GM23338 (cell line): ENCODE measurements at regions not wholly inside any gene's neighbourhood (a gene's known extent, or its start where the extent isn't known, plus 50 kb on each side); places are given as distances from the start of the nearest gene placed in this dataset.
A peak's percentile ranks its signal among the peaks of the same experiment; 100 is the strongest.

Experiments used
- ATAC-seq: fragments of 200-7000 bp; cut with Tn5 transposase; 3 replicates; pipeline ENCODE4 v1.9.1; 2020
- DNase-seq: peaks from one replicate; pipeline ENCODE4 v3.0.0-alpha.2; 2015; ENCODE audit warnings: low spot score
- H2AFZ ChIP-seq: fragments of 200-600 bp; sonication (generic); 2 replicates; pipeline ENCODE4 v1.8.0; 2016; ENCODE audit warnings: antibody characterized with exemption, mild to moderate bottlenecking, moderate library complexity
- H3F3A ChIP-seq: fragments of 200-600 bp; sonication (generic); replicated peaks from 2 replicates; pipeline ENCODE4 v1.8.0; 2017; ENCODE audit warnings: antibody characterized with exemption, mixed run types, low read depth
- H3K27ac ChIP-seq: fragments of 200-600 bp; sonication (generic); 2 replicates; pipeline ENCODE4 v1.6.1; 2016; ENCODE audit warnings: low read depth
- H3K27me3 ChIP-seq: fragments of 200-600 bp; sonication (generic); 2 replicates; pipeline ENCODE4 v1.8.0; 2016; ENCODE audit warnings: mild to moderate bottlenecking, mixed run types, moderate library complexity; ENCODE audit not compliant: insufficient read depth
- H3K36me3 ChIP-seq: fragments of 200-600 bp; sonication (generic); 2 replicates; pipeline ENCODE4 v1.8.0; 2016; ENCODE audit warnings: mild to moderate bottlenecking; ENCODE audit not compliant: insufficient read depth
- H3K4me1 ChIP-seq: fragments of 200-600 bp; sonication (generic); 2 replicates; pipeline ENCODE4 v1.8.0; 2016; ENCODE audit warnings: mild to moderate bottlenecking, moderate library complexity; ENCODE audit not compliant: insufficient read depth
- H3K4me2 ChIP-seq: fragments of 200-600 bp; sonication (generic); 2 replicates; pipeline ENCODE4 v1.7.1; 2017; ENCODE audit warnings: mixed run types
- H3K4me3 ChIP-seq: fragments of 200-600 bp; sonication (generic); 2 replicates; pipeline ENCODE4 v1.6.1; 2016; ENCODE audit warnings: mixed run types
- H3K79me2 ChIP-seq: fragments of 200-600 bp; sonication (generic); replicated peaks from 2 replicates; pipeline ENCODE4 v1.8.0; 2017; ENCODE audit warnings: mild to moderate bottlenecking; ENCODE audit not compliant: insufficient read depth
- H3K9me2 ChIP-seq: fragments of 200-600 bp; sonication (generic); 2 replicates; pipeline ENCODE4 v1.8.0; 2017; ENCODE audit not compliant: insufficient read depth
- H4K20me1 ChIP-seq: fragments of 200-600 bp; sonication (generic); replicated peaks from 2 replicates; pipeline ENCODE4 v1.8.0; 2017; ENCODE audit warnings: mild to moderate bottlenecking; ENCODE audit not compliant: insufficient read depth
- H3K27ac Mint-ChIP-seq: 2 replicates; pipeline ENCODE4 v1.8.0; 2020; ENCODE audit warnings: inconsistent platforms, mild to moderate bottlenecking, moderate library complexity, mixed read lengths
- H3K27me3 Mint-ChIP-seq: 3 replicates; pipeline ENCODE4 v1.8.0; 2022; ENCODE audit warnings: low read depth, mild to moderate bottlenecking, moderate library complexity, mixed read lengths, inconsistent platforms; ENCODE audit not compliant: insufficient read depth, poor library complexity
- H3K36me3 Mint-ChIP-seq: 3 replicates; pipeline ENCODE4 v1.8.0; 2021; ENCODE audit warnings: low read depth, mild to moderate bottlenecking, inconsistent platforms, moderate library complexity, mixed read lengths
- H3K4me1 Mint-ChIP-seq: 3 replicates; pipeline ENCODE4 v1.8.0; 2020; ENCODE audit warnings: mild to moderate bottlenecking, inconsistent platforms, mixed read lengths
- H3K4me3 Mint-ChIP-seq: 3 replicates; pipeline ENCODE4 v1.8.0; 2021; ENCODE audit warnings: moderate library complexity, mild to moderate bottlenecking, inconsistent platforms, mixed read lengths
- H3K9me3 Mint-ChIP-seq: 3 replicates; pipeline ENCODE4 v1.8.0; 2020; ENCODE audit warnings: moderate library complexity, mild to moderate bottlenecking, inconsistent platforms, mixed read lengths
- CREB1 ChIP-seq: fragments of 250-450 bp; sonication (Bioruptor Pico); IDR thresholded peaks from 2 replicates; pipeline ENCODE4 v1.5.0; 2020; ENCODE audit warnings: low read depth, mild to moderate bottlenecking, moderate library complexity
- CTCF ChIP-seq, 2 experiments: fragments of 200-600 bp in 1 of 2; sonication (generic) in 1 of 2; conservative IDR thresholded peaks; 2 replicates each; pipeline versions ENCODE4 v1.5.1 to v1.6.1; 2016 to 2017; ENCODE audit warnings: antibody characterized with exemption in 2 of 2, low read depth in 2 of 2, mild to moderate bottlenecking in 2 of 2, moderate library complexity in 1 of 2
- EZH2 ChIP-seq: fragments of 200-600 bp; sonication (generic); IDR thresholded peaks from one replicate; pipeline ENCODE4 v1.8.0; 2017; ENCODE audit warnings: antibody characterized with exemption, mild to moderate bottlenecking, low read depth; ENCODE audit not compliant: unreplicated experiment
- EZH2phosphoT487 ChIP-seq: fragments of 200-600 bp; sonication (generic); IDR thresholded peaks from one replicate; pipeline ENCODE4 v1.8.1; 2018; ENCODE audit warnings: antibody characterized with exemption; ENCODE audit not compliant: unreplicated experiment
- JUNB ChIP-seq: IDR thresholded peaks from one replicate; pipeline ENCODE4 v1.6.1; 2016; ENCODE audit warnings: antibody characterized with exemption; ENCODE audit not compliant: unreplicated experiment
- NANOG ChIP-seq: IDR thresholded peaks from 2 replicates; pipeline ENCODE4 v1.6.1; 2016; ENCODE audit warnings: antibody characterized with exemption, borderline replicate concordance
- POLR2AphosphoS5 ChIP-seq: IDR thresholded peaks from 2 replicates; pipeline ENCODE4 v1.6.1; 2016; ENCODE audit warnings: antibody characterized with exemption, low read depth
- REST ChIP-seq: IDR thresholded peaks from one replicate; pipeline ENCODE4 v1.6.1; 2018; ENCODE audit warnings: antibody characterized with exemption; ENCODE audit not compliant: unreplicated experiment
- STAT1 ChIP-seq: IDR thresholded peaks from one replicate; pipeline ENCODE4 v1.6.1; 2016; ENCODE audit warnings: antibody characterized with exemption; ENCODE audit not compliant: unreplicated experiment
- ZNF114 ChIP-seq: fragments of 250-450 bp; sonication (Bioruptor Pico); IDR thresholded peaks from 2 replicates; pipeline ENCODE4 v1.5.0; 2020; ENCODE audit warnings: mild to moderate bottlenecking, moderate library complexity
- TF ChIP-seq, protein P1 (sequence below): IDR thresholded peaks from 2 replicates; pipeline ENCODE4 v1.6.1; 2016; ENCODE audit warnings: antibody characterized with exemption

GRCh38 chr1:192914092-192914491 lies 105.3 kb downstream of the RGS2 start:
- H3K79me2 ChIP-seq = no peaks in the 10 kb centered on the region
- peak overlapping the region; percentile 93; the same call in 1 of the 2 replicates for H2AFZ ChIP-seq
- no peak for TF ChIP-seq STAT1
- no peak overlapping the region for H3K27ac ChIP-seq
- H3K27me3 ChIP-seq = no peaks in the 10 kb centered on the region
- DNase-seq = no peak
- H3K4me3 ChIP-seq = no peak overlapping the region
- H3K36me3 Mint-ChIP-seq = no peaks in the 10 kb centered on the region; the same call in 2 of the 3 replicates
- H4K20me1 ChIP-seq = no peaks in the 10 kb centered on the region
- H3K4me2 ChIP-seq = peak overlapping the region; percentile 43
- H3K9me2 ChIP-seq = peaks cover 10% of the 10 kb centered on the region; the same call in 1 of the 2 replicates
- peaks cover 4% of the 10 kb centered on the region; the same call in 2 of the 3 replicates for H3K9me3 Mint-ChIP-seq
- ATAC-seq = no peak
- H3K27ac Mint-ChIP-seq = no peak overlapping the region; the same call in 1 of the 2 replicates
- no peak overlapping the region for H3K4me3 Mint-ChIP-seq
- H3F3A ChIP-seq = no peaks in the 10 kb centered on the region
- H3K27me3 Mint-ChIP-seq = peaks cover 2% of the 10 kb centered on the region
- peaks cover 7% of the 10 kb centered on the region; the same call in 2 of the 3 replicates for H3K4me1 Mint-ChIP-seq
- H3K36me3 ChIP-seq = no peaks in the 10 kb centered on the region
- H3K4me1 ChIP-seq = 0 out of 2 replicates have a peak, but pooled peaks cover 5% of the 10 kb centered on the region

DNA sequence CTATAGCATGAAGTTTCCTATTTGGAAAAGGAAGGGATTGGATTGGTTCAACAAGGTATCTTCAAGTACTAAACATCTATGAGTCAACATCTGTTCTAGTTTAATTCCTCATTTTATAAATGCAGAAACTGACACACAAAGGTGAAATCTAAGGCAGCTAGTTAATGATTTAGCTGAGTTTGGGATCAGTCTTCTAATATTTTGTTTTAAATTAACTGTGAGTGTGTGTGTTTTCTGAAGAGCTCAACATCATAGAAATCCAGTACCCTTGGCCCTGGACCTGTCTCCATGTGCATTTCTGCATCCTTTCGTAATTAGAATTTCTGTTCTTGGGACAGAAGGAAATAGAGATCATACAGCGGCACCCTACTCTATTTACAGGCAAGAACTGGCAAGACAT lies 105.9 kb downstream of the RGS2 start:
- no peak for TF ChIP-seq EZH2
- H3K9me2 ChIP-seq = peaks cover 10% of the 10 kb centered on the region; the same call in 1 of the 2 replicates
- H3K4me3 Mint-ChIP-seq = no peak overlapping the region
- H3K9me3 Mint-ChIP-seq = peaks cover 3% of the 10 kb centered on the region; the same call in 2 of the 3 replicates
- no peak overlapping the region for H2AFZ ChIP-seq
- no peak overlapping the region for H3K27ac ChIP-seq
- no peak for DNase-seq
- no peaks in the 10 kb centered on the region for H3K27me3 ChIP-seq
- H3K4me2 ChIP-seq = no peak overlapping the region
- H3K4me1 ChIP-seq = 0 out of 2 replicates have a peak, but pooled peaks cover 5% of the 10 kb centered on the region
- no peaks in the 10 kb centered on the region for H3K36me3 ChIP-seq
- no peaks in the 10 kb centered on the region for H3K79me2 ChIP-seq
- ATAC-seq = no peak
- no peaks in the 10 kb centered on the region for H3F3A ChIP-seq
- H3K27me3 Mint-ChIP-seq = peaks cover 2% of the 10 kb centered on the region
- no peak overlapping the region for H3K4me3 ChIP-seq
- no peaks in the 10 kb centered on the region for H4K20me1 ChIP-seq
- peaks cover 7% of the 10 kb centered on the region; the same call in 2 of the 3 replicates for H3K4me1 Mint-ChIP-seq
- H3K27ac Mint-ChIP-seq = no peak overlapping the region
- no peaks in the 10 kb centered on the region; the same call in 2 of the 3 replicates for H3K36me3 Mint-ChIP-seq

DNA sequence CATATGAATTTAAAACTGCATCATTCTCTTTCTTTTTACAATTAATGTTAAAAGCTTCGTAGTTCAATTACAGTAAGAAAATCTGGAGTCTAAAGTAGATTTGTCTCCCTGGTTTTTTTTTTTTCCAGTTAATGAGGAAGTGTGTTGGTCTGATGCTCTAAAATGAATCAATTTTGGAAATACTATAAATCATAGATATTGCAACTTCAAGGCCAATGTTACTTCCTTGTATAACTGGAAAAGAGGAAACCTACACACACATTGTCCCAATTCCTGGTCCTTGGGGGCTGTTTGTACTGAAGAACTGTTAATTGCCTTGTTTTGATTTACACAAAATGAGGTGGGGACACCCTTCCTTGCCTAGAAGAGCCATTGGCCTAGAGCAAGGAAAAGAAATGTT lies 107.2 kb downstream of the RGS2 start:
- Histone ChIP-seq H3F3A (no peaks in the 10 kb centered on the region), H2AFZ (no peak overlapping the region), H4K20me1 (no peaks in the 10 kb centered on the region), H3K4me3 (no peak overlapping the region), H3K4me1 (0 out of 2 replicates have a peak, but pooled peaks cover 5% of the 10 kb centered on the region), H3K4me2 (no peak overlapping the region), H3K36me3 (no peaks in the 10 kb centered on the region), H3K9me2 (peaks cover 6% of the 10 kb centered on the region; the same call in 1 of the 2 replicates), H3K27ac (no peak overlapping the region), H3K27me3 (no peaks in the 10 kb centered on the region), H3K79me2 (no peaks in the 10 kb centered on the region)
- Mint-ChIP-seq H3K4me3 (no peak overlapping the region), H3K9me3 (no peaks in the 10 kb centered on the region), H3K27ac (no peak overlapping the region), H3K27me3 (peaks cover 2% of the 10 kb centered on the region), H3K4me1 (peaks cover 7% of the 10 kb centered on the region; the same call in 2 of the 3 replicates), H3K36me3 (no peaks in the 10 kb centered on the region; the same call in 2 of the 3 replicates)
- ATAC-seq (no peak), DNase-seq (no peak)
- TF ChIP-seq, protein P1, sequence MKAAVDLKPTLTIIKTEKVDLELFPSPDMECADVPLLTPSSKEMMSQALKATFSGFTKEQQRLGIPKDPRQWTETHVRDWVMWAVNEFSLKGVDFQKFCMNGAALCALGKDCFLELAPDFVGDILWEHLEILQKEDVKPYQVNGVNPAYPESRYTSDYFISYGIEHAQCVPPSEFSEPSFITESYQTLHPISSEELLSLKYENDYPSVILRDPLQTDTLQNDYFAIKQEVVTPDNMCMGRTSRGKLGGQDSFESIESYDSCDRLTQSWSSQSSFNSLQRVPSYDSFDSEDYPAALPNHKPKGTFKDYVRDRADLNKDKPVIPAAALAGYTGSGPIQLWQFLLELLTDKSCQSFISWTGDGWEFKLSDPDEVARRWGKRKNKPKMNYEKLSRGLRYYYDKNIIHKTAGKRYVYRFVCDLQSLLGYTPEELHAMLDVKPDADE = no peak
- TF ChIP-seq POLR2AphosphoS5 (no peak), JUNB (no peak), STAT1 (no peak), EZH2 (no peak), ZNF114 (no peak), CREB1 (CRISPR knock-in tag) (no peak), CTCF (conservative IDR thresholded peaks at IDR 0.05; ENCODE audit: low read depth in 2 of 2) (no peak), REST (no peak), NANOG (no peak), EZH2phosphoT487 (no peak)
